HG02885 (cell line): ENCODE measurements at regions not wholly inside any gene's neighbourhood (a gene's known extent, or its start where the extent isn't known, plus 50 kb on each side); places are given as distances from the start of the nearest gene placed in this dataset.

Experiments
- ATAC-seq: cut with Tn5 transposase; IDR thresholded peaks from one replicate; pipeline ENCODE4 v1.9.1; 2021; ENCODE audit warnings: mild to moderate bottlenecking; ENCODE audit not compliant: unreplicated experiment, poor library complexity

DNA sequence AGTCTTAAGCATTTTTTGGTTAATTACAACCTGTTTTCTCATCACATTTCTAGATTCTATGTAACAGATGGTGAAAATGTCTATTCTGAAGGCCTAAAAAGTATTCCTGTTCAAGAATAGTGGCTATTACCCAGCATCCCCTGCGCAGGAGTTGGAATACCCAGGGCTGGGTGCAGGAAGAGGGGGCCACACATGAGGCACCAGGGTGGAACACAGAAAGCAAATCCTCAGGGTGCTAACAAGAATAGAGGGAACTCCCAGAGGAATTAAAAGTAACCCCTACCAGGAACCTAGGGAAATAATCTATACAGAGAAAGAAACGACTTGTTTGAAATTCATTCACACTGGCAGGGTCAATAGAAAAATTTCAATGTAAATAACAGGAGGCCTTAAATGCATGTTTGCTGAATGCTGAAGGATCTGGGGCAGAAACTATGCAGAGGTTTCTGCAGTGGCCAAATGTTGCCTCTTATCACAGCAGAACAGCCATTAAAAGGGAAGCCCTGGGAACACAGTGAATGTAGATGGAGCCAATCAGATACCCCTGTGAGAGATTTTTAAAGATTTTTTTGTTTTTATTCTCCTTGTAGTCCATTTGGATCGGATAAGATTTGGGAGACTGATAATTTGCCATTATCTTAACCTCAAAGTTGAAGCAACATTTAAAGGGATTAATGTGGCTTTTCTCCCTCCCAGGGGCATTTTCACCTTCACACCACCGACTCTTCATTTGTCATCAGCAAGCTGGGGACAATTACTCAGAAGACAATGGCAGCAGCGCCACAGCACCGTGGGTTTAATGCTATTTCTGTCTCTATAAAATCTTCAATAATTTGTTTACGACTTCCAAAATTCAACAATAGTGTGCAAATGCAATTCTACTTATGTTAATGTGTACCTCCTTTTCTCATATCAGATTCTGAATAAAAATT lies 196.0 kb upstream of the PSMD7 start:
- ATAC-seq: no peak

DNA sequence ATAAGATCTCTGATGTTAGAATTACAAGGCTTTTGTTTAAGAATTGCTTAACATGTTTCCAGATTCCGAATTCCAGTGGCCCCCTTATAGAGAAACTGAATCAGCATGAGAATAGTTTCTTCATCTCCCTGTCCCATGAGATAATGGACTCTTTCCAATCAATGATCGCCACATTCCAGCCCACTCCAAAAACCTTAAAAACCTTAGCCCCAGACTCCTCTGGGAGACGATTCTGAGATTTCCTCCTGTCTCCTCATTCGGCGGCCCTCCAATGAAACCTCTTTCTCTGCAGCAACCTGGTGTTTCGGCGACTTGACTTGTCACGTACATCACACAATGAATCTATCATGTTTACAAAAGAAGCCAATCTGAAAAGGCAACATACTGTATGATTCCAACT lies 197.1 kb upstream of the PSMD7 start:
- ATAC-seq: no peak

GRCh38 chr16:74094962-74095361 lies 201.7 kb upstream of the PSMD7 start:
- no peak for ATAC-seq

DNA sequence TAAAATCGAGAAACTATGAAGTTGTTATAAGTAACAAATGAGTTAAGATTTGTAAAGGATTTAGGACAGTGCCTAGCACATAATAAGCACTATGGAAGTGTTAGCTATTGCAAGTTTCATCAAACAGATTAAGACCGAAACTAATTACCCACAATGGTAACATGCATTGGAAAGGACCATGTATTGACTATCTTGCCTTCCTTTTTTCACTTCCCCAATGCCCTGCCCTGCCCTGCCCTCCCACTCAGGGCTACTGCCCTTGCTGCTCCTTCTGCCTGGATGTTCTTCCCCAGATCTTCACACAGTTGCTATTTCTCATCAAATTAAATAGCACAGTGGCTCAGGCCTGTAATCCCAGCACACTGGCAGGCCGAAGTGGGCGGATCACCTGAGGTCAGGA lies 202.1 kb upstream of the PSMD7 start:
- ATAC-seq: no peak

- no peak for ATAC-seq
Measured at GRCh38 chr16:74092336-74092735, 204.3 kb upstream of the PSMD7 start.

DNA sequence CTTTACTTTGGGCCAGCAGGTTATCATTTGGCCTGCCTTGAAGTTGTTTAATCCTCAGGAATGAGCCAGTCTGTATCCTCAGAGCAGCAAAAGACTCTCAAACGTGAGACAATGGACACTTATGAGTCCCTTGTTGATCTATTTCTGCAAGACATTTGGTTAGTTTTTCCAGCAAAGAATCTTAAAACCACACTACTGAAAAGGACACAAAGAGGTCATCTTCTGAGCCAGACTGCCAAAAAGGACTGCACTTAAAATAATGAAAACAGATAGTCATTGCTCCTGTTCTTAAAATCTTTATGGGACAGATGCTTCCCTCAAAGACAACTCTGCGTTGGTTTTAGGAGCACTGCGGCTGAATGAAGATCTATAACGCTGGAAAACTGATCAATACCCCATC lies 205.7 kb upstream of the PSMD7 start:
- no peak for ATAC-seq

GRCh38 chr16:74083541-74083940 lies 213.1 kb upstream of the PSMD7 start:
- no peak for ATAC-seq

DNA sequence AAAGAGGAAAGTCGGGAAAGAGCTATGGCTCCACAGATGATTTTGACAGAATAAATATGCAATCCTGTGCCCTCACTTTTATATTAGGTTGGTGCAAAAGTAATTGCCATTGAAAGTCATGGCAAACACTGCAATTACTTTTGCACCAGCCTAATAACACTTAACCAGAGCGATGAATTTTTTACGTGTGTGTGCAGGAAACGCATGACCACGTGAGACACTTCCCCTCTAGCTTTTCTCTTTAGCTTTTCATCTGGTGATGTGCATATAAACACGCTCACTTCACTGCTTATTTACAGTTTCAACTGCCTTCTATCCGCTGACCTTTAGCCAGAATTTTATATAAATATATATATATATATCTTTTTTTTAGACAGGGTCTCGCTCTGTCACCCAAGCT lies 216.3 kb upstream of the PSMD7 start:
- ATAC-seq: no peak

DNA sequence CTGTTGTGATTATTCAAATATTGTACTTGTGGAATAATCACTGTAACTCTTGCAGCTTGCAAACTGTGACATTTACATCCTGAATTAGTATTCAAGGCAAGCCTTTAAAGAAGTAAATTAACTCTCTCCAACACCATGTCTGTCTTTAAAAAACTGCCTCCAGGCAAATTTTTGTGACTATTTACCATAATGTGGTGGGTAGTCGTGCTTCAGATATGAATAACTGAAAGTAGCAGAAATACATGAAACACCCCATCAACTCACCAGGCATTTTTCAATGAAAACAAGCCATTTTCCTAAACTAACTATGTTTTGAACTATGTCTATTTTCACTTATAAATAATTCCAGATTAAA lies 217.4 kb upstream of the PSMD7 start:
- ATAC-seq: no peak

DNA sequence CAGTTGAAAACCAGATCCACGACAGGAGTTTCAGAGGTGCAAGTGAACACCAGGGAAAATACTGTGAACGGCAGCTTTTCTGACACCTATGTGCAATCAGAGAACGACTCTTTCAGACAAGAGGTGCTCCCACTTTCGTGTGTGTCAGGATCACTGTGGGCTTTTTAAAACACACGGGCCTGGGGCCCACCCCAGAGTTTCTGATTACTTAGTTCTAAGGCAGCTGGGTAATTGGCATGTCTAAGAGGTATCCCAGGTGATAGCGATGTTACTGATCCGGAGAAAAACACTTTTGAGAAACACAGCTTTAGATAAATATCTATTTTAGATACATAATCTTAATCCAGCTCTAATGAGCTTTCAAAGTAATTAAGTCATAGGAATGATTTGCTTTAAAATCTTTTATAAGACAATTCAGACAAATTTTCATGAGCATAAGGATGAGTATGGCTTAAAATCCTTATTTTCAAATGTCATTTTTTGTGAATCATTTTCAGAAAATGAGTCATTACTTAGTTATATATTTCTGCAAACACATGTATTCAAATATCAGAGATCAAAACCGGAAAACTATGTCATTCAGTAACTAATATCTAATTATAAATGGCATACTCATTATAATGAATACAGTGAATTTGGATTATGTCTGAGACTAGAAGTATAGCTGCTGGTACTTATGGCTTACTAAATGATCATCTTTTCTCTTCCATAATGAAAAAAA lies 217.9 kb upstream of the PSMD7 start:
- ATAC-seq: no peak

- ATAC-seq: no peak
Measured at GRCh38 chr16:74076568-74076967, 220.0 kb upstream of the PSMD7 start.

DNA sequence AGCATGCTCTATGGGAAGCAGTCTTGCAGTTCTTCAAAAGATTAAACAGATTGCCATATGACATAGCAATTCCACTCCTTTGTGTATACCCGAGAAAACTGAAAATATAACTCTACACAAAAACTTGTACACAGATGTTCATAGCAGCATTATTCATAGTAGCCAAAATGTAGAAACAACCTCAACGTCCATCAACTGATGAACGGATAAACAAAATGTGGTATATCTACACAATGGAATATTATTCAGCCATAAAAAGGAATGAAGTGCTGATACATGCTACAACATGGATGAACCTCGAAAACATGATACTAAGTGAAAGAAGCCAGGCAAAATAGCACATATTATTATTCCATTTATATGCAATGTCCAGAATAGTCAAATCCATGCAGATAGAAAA lies 221.2 kb upstream of the PSMD7 start:
- no peak for ATAC-seq

DNA sequence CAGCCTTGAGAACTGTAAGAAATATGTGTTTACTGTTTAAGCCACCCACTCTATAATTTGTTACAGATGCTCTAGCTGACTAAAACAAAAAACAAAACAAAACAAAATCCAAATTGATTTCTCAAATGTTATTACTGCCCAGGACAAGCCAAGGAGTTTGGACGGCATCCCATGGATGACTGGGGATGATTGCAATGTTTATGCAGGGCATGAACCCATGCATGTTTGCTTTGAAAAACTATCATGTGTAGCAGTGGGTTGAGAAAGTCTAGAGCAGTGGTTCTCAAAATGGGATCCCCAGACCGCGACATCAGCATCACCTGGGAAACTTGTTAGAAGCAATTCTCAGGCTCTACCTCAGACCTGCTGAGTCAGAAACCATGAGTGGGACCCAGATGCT lies 223.2 kb upstream of the PSMD7 start:
- no peak for ATAC-seq

DNA sequence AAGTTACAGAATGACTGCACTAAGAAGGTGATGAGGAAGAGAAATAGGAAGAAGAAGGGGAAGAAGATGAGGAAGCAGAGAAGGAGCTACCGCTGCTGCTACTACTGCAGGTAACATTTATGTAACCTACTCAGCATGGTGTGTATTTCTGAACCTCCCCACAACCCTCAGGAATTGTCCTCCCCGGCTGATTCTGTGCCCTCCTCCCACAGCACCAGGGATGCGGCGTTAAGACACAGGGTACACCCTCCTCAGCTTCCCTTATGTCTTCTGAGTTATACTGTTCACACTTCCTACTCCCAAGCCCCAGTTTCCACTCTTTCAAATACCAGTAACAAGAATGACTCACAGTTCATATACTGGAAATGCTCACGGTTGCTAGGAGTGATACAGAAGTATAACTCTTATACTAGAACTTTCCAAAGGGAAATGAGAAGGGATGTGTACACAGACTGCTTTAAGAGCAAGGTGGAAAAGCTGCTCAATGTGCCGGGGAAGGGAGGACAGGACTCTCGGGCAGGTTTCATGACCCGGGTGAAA lies 224.5 kb upstream of the PSMD7 start:
- ATAC-seq: no peak

DNA sequence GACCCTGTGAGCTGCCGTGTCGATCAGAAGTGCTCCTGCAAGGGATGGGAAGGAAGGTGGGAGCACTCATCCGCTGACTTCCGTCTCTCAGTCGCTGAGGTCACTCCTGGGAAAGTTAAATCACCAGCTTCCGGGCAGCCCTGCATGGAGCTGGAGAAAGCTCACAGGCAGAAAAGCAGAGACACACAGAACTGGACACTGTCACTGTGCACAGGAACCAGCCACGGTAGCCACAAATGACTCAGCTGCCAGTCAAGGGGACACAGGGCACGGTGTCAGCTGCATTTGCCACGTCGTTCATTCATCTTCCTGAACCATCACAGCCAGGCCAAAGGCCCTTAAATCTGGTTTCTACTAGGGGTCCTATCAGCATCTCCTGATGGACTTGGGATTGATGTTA lies 226.4 kb upstream of the PSMD7 start:
- no peak for ATAC-seq

GRCh38 chr16:74064120-74064735 lies 232.4 kb upstream of the PSMD7 start:
- ATAC-seq: no peak

DNA sequence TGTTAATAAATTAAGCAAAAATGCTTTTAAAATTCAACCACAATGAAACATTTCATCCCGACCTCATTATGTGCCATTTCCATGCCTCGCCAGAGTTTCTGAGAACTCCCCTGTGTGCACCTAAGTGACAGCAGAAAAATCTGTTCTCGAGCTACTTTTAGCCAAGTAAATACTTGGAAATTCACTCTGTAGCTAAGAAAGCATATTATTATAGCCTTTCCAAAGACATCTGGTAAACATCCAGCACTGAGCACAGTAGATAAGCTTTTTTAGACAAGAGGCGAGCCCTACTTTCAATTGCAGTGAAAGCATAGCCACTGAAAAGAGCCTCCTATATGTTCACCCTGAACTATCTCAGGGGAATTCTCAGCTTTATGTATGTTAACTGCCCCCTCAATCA lies 242.8 kb upstream of the PSMD7 start:
- no peak for ATAC-seq

- ATAC-seq: no peak
Measured at GRCh38 chr16:74053312-74053711, 243.3 kb upstream of the PSMD7 start.

GRCh38 chr16:74052016-74052415 lies 244.6 kb upstream of the PSMD7 start:
- ATAC-seq: no peak

DNA sequence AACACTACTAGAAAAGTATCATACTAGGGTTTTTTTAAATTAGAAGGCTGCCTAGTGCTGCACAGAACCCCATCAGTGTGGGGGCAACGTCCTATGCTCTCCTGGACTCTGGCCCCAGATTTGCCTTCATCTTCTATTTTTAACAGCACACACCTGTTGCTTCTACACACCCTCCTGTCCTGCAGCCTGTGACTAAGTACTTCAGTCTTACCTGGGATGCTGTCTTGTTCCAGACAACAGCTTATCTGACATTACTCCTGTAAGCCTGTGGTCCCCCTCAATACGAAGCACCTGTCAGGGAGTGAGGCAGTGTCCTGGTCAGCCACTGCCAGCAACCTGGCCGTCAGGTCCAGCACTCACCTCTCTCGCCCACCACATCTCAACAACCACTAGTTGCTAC lies 247.6 kb upstream of the PSMD7 start:
- no peak for ATAC-seq

DNA sequence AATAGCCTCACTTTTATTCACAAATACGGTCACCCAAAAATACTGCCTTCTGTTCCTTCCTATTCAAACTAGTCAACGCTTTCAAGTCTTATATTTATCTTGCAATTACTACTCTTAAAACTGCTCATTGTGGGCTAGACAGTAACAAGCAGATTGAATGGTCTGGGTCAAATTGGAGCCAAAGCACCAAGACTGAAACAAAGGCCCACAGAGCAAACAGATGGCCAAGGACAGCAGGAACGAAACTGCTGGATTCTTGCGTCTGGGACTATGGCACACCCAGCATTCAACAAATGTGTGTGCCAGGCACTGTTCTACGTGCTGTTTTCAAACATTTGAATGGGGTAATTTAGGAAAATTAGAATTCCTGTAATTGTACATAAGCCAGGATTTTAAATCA lies 250.1 kb upstream of the PSMD7 start:
- no peak for ATAC-seq
